HL-60 (cell line): ENCODE measurements at regions not wholly inside any gene's neighbourhood (a gene's known extent, or its start where the extent isn't known, plus 50 kb on each side); places are given as distances from the start of the nearest gene placed in this dataset.

Experiments used
- DNase-seq, 2 experiments: peaks; one replicate each; pipeline ENCODE4 v3.0.0-alpha.2; 2010 to 2020; ENCODE audit warnings: low read depth in 1 of 2, low spot score in 1 of 2
- H3K27ac ChIP-seq: fragments of 250-450 bp; sonication (Bioruptor Pico); replicated peaks from 2 replicates; pipeline ENCODE4 v1.5.1; 2020; ENCODE audit warnings: mild to moderate bottlenecking, moderate library complexity
- H3K27me3 ChIP-seq: fragments of 250-450 bp; sonication (Bioruptor Pico); 2 replicates; pipeline ENCODE4 v1.5.1; 2021; ENCODE audit warnings: mild to moderate bottlenecking, moderate library complexity; ENCODE audit not compliant: insufficient read depth, poor library complexity, severe bottlenecking
- H3K4me3 ChIP-seq: replicated peaks from 2 replicates; pipeline ENCODE4 v1.5.1; 2011; ENCODE audit warnings: mild to moderate bottlenecking, control low read depth, low read length; ENCODE audit not compliant: insufficient read depth
- CTCF ChIP-seq: IDR thresholded peaks from one replicate; pipeline ENCODE4 v1.5.1; 2011; ENCODE audit warnings: low read length, control low read depth, inconsistent platforms; ENCODE audit not compliant: insufficient read depth
- GABPA ChIP-seq: IDR thresholded peaks from 2 replicates; pipeline ENCODE4 v1.6.1; 2012; ENCODE audit warnings: low read depth
- POLR2AphosphoS5 ChIP-seq: IDR thresholded peaks from 2 replicates; pipeline ENCODE4 v1.6.1; 2012; ENCODE audit warnings: low read depth
- REST ChIP-seq: IDR thresholded peaks from 2 replicates; pipeline ENCODE4 v1.6.1; 2012; ENCODE audit warnings: low read depth; ENCODE audit not compliant: insufficient replicate concordance
- SPI1 ChIP-seq: IDR thresholded peaks from 2 replicates; pipeline ENCODE4 v1.6.1; 2012; ENCODE audit warnings: low read depth, mild to moderate bottlenecking, borderline replicate concordance

- Histone ChIP-seq H3K27ac (no peak overlapping the region), H3K4me3 (no peak overlapping the region), H3K27me3 (peaks cover 2% of the 10 kb centered on the region)
- no peak for DNase-seq
- no peak for TF ChIP-seq REST
- no peak for TF ChIP-seq CTCF
- no peak for TF ChIP-seq GABPA
- no peak for TF ChIP-seq SPI1
- no peak for TF ChIP-seq POLR2AphosphoS5
These were observed 314.9 kb downstream of the NUAK1 start for GRCh38 chr12:105823810-105824209.

GRCh38 chr12:105825141-105825540 lies 313.6 kb downstream of the NUAK1 start:
- TF ChIP-seq CTCF (no peak), GABPA (no peak), POLR2AphosphoS5 (no peak), SPI1 (no peak), REST (no peak)
- DNase-seq, result no peak
- Histone ChIP-seq H3K27me3 (peaks cover 2% of the 10 kb centered on the region), H3K27ac (no peak overlapping the region), H3K4me3 (no peak overlapping the region)

- no peak for DNase-seq
- Histone ChIP-seq H3K27me3 (no peaks in the 10 kb centered on the region), H3K27ac (no peak overlapping the region), H3K4me3 (no peak overlapping the region)
- TF ChIP-seq SPI1 (no peak), CTCF (no peak)
These were observed 307.4 kb downstream of the NUAK1 start for GRCh38 chr12:105831372-105831771.

- no peak for DNase-seq
- H3K4me3 ChIP-seq, result no peak overlapping the region
- no peaks in the 10 kb centered on the region for H3K27me3 ChIP-seq
- no peak overlapping the region for H3K27ac ChIP-seq
- no peak for TF ChIP-seq GABPA
- no peak for TF ChIP-seq CTCF
These were observed 306.7 kb downstream of the NUAK1 start for GRCh38 chr12:105832021-105832420.
